Endothelial cell of umbilical vein (primary cell): ENCODE measurements at regions not wholly inside any gene's neighbourhood (a gene's known extent, or its start where the extent isn't known, plus 50 kb on each side); places are given as distances from the start of the nearest gene placed in this dataset.
"Not testable (repeated sequence)": the region's sequence is repeated elsewhere in the genome, so short reads cannot be mapped to it uniquely, and the experiment has no call there.

Experiments
- BruUV-seq: library from RNA; stranded (reverse); fragments of 400-500 nt; replicated peaks from 2 replicates; lab custom pipeline; 2021; lab: Mats Ljungman, UMichigan
- CTCF ChIA-PET: fragments of 300-600, 350-600 bp; sonication (Branson Sonifier 250); formaldehyde crosslinking; loops from one replicate; lab custom pipeline; 2021; ENCODE audit warnings: antibody characterized with exemption, inconsistent platforms; lab: Charles Lee
- POLR2A ChIA-PET: fragments of 300-600, 350-600 bp; sonication (Branson Sonifier 250); formaldehyde crosslinking; loops from one replicate; lab custom pipeline; 2021; ENCODE audit warnings: antibody characterized with exemption, inconsistent platforms; lab: Charles Lee
- DNase-seq: peaks from one replicate; pipeline ENCODE4 v3.0.0-alpha.2; 2011; ENCODE audit warnings: low read depth, low spot score
- FAIRE-seq: peaks from 2 replicates; lab custom pipeline; 2011; peaks lifted over from hg19 to GRCh38; lab: Jason Lieb, UNC
- H2AFZ ChIP-seq: 2 replicates; pipeline ENCODE4 v1.6.0; 2012; ENCODE audit warnings: low read depth, low read length, control low read depth, inconsistent platforms
- H3K27ac ChIP-seq: 2 replicates; pipeline ENCODE4 v1.5.1; 2011; ENCODE audit warnings: low read depth, mild to moderate bottlenecking, control low read depth, low read length, moderate library complexity; ENCODE audit not compliant: insufficient read depth
- H3K27me3 ChIP-seq, 2 experiments: 2 replicates each; pipeline versions ENCODE4 v1.6.0 to v1.6.1; 2011; ENCODE audit warnings: low read length in 2 of 2, mixed read lengths in 1 of 2; ENCODE audit not compliant: control insufficient read depth in 2 of 2, insufficient read depth in 2 of 2
- H3K36me3 ChIP-seq, 2 experiments: 2 replicates in 1 of 2; 3 replicates in 1 of 2; pipeline ENCODE4 v1.5.1; 2011; ENCODE audit warnings: low read length in 2 of 2, mild to moderate bottlenecking in 1 of 2, moderate library complexity in 1 of 2; ENCODE audit not compliant: control insufficient read depth in 2 of 2, insufficient read depth in 2 of 2; ENCODE audit errors: extremely low read depth in 1 of 2
- H3K4me1 ChIP-seq: 3 replicates; pipeline ENCODE4 v1.5.1; 2011; ENCODE audit warnings: mild to moderate bottlenecking, low read length; ENCODE audit not compliant: control insufficient read depth, insufficient read depth; ENCODE audit errors: extremely low read depth
- H3K4me2 ChIP-seq: 2 replicates; pipeline ENCODE4 v1.6.1; 2011; ENCODE audit warnings: low read length, control low read depth, mixed read lengths; ENCODE audit not compliant: insufficient read depth
- H3K4me3 ChIP-seq, 3 experiments: fragments of 200-600 bp in 1 of 3; sonication (generic), shearing (Covaris generic) in 1 of 3; replicated peaks in 1 of 3; 2 replicates each; pipeline ENCODE4 v1.5.1; 2011 to 2016; ENCODE audit warnings: control low read depth in 3 of 3, low read length in 3 of 3, mild to moderate bottlenecking in 2 of 3, inconsistent platforms in 1 of 3, low read depth in 1 of 3, moderate library complexity in 1 of 3; ENCODE audit not compliant: insufficient read depth in 1 of 3
- H3K79me2 ChIP-seq: 2 replicates; pipeline ENCODE4 v1.6.0; 2012; ENCODE audit warnings: low read length, inconsistent platforms; ENCODE audit not compliant: control insufficient read depth, insufficient read depth
- H3K9ac ChIP-seq: replicated peaks from 2 replicates; pipeline ENCODE3; 2011; ENCODE audit warnings: low read length, control low read depth; ENCODE audit not compliant: insufficient read depth; ENCODE audit errors: extremely low read depth
- H3K9me1 ChIP-seq: replicated peaks from 3 replicates; pipeline ENCODE4 v1.6.0; 2011; ENCODE audit warnings: mild to moderate bottlenecking, low read length; ENCODE audit not compliant: control insufficient read depth, insufficient read depth; ENCODE audit errors: extremely low read depth
- H3K9me3 ChIP-seq: replicated peaks from 2 replicates; pipeline ENCODE4 v1.5.1; 2012; ENCODE audit warnings: low read length, inconsistent platforms; ENCODE audit not compliant: control insufficient read depth, insufficient read depth
- H4K20me1 ChIP-seq: replicated peaks from 2 replicates; pipeline ENCODE3; 2011; ENCODE audit warnings: mild to moderate bottlenecking, low read length; ENCODE audit not compliant: control insufficient read depth, insufficient read depth; ENCODE audit errors: extremely low read depth
- EZH2 ChIP-seq: IDR thresholded peaks from 2 replicates; pipeline ENCODE4 v1.6.1; 2012; ENCODE audit warnings: borderline replicate concordance, low read depth, mild to moderate bottlenecking, moderate library complexity, low read length, inconsistent platforms; ENCODE audit not compliant: severe bottlenecking
- MYC ChIP-seq: IDR thresholded peaks from one replicate; pipeline ENCODE4 v1.6.1; 2011; ENCODE audit warnings: mild to moderate bottlenecking, low read depth, low read length
- POLR2A ChIP-seq: IDR thresholded peaks from 2 replicates; pipeline ENCODE4 v1.6.1; 2012; ENCODE audit warnings: low read depth, mild to moderate bottlenecking, control low read depth, low read length
- dilution Hi-C: fragments of 300-500 bp; cut with MboI; formaldehyde crosslinking; loops from one replicate; pipeline ENCODE4 v1.15.0; 2019; ENCODE audit warnings: low sequenced_read_pairs; ENCODE audit not compliant: extremely low pct_ligation_motif_present
- intact Hi-C: fragments of 100-400 bp; cut with micrococcal nuclease; formaldehyde crosslinking; loops from one replicate; pipeline ENCODE4 v1.10.0; 2022

DNA sequence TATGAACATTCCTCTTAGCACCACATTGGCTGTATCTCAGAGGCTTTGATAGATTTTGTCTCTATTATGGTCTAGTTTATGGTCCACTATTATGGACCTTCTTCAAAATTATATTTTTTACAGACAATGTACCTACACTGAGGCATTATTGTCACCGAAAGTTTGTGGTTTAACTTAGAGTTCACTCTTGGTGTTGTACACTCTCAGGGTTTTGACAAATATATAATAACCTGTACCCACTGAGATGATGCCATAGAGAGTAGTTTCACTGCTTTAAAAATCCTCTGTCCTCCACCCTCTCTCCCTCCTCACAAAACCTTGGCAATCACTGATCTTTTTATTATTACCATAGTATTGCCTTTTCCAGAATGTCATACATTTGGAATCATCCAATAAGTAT, 528.2 kb downstream of the SLC6A15 start:
- BruUV-seq: no TSS peak
- FAIRE-seq: no peak

DNA sequence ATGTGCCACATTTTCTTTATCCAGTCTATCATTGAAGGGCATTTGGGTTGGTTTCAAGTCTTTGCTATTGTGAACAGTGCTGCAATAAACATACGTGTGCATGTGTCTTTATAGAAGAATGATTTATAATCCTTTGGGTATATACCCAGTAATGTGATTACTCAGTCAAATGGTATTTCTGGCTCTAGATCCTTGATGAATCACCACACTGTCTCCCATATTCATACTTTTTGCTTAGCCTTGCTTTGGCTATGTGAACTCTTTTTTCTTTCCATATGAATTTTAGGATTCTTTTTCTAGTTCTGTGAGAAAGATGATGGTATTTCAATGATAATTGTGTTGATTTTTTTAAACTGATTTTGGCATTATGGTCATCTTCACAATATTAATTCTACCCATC, 530.1 kb downstream of the SLC6A15 start:
- H4K20me1 ChIP-seq, CTCF ChIA-PET, FAIRE-seq, H3K36me3 ChIP-seq, H3K4me1 ChIP-seq, H3K4me2 ChIP-seq, dilution Hi-C loops, H3K27me3 ChIP-seq, H3K9me3 ChIP-seq, BruUV-seq, H2AFZ ChIP-seq, H3K4me3 ChIP-seq, H3K79me2 ChIP-seq, DNase-seq, POLR2A ChIA-PET, H3K27ac ChIP-seq, H3K9ac ChIP-seq, intact Hi-C loops, H3K9me1 ChIP-seq: not testable (repeated sequence)

More for the DNA sequence above, 528.2 kb downstream of the SLC6A15 start:
- Histone ChIP-seq H3K36me3 (no peaks in the 10 kb centered on the region), H3K4me2 (no peak overlapping the region), H3K9me3 (no peaks in the 10 kb centered on the region), H3K27me3 (no peaks in the 10 kb centered on the region), H3K9ac (no peak overlapping the region), H2AFZ (no peak overlapping the region), H3K4me3 (no peak overlapping the region), H3K4me1 (no peaks in the 10 kb centered on the region), H3K79me2 (no peaks in the 10 kb centered on the region), H3K27ac (no peak overlapping the region), H4K20me1 (no peaks in the 10 kb centered on the region), H3K9me1 (no peaks in the 10 kb centered on the region)
- DNase-seq: no peak
- no peak for TF ChIP-seq MYC
- no peak for TF ChIP-seq POLR2A
- intact Hi-C loops (no loop called here), dilution Hi-C loops (no loop called here)
- POLR2A ChIA-PET: no interaction called here
- CTCF ChIA-PET: no interaction called here

- Histone ChIP-seq H3K36me3 (no peaks in the 10 kb centered on the region), H3K9ac (no peak overlapping the region), H3K4me3 (no peak overlapping the region), H3K4me2 (no peak overlapping the region), H2AFZ (no peak overlapping the region), H3K27ac (no peak overlapping the region), H3K79me2 (no peaks in the 10 kb centered on the region), H3K27me3 (no peaks in the 10 kb centered on the region), H4K20me1 (no peaks in the 10 kb centered on the region), H3K4me1 (no peaks in the 10 kb centered on the region), H3K9me3 (no peaks in the 10 kb centered on the region), H3K9me1 (no peaks in the 10 kb centered on the region)
- intact Hi-C loops: no loop called here
- ChIA-PET CTCF (no interaction called here), POLR2A (no interaction called here)
- FAIRE-seq (no peak), DNase-seq (no peak)
- TF ChIP-seq EZH2: no peak
- dilution Hi-C loops: no loop called here
- no TSS peak for BruUV-seq
Observed at GRCh38 chr12:84376320-84376719, 536.3 kb downstream of the SLC6A15 start.
